ENCODE measurements at regions not wholly inside any gene's neighbourhood (a gene's known extent, or its start where the extent isn't known, plus 50 kb on each side); places are given as distances from the start of the nearest gene placed in this dataset.
A peak's percentile ranks its signal among the peaks of the same experiment; 100 is the strongest.

GRCh38 chr3:15859507-15860013 is 61.8 kb upstream of the ANKRD28 start:
- intact Hi-C loops (cut with micrococcal nuclease) = no loop called here
- TF ChIP-seq CTCF (IDR thresholded peaks at IDR 0.05) = no peak
- peak overlapping the region in 5 of 7 donors; percentile 46 to 84 (median 72) for H3K27ac Mint-ChIP-seq

GRCh38 chr3:15860014-15860934 is 62.5 kb upstream of the ANKRD28 start:
- Histone ChIP-seq H2AFZ (ENCODE audit: insufficient read depth, low read depth, low read length, poor library complexity, severe bottlenecking) (peak overlapping the region; percentile 94), H3K27me3 (ENCODE audit: control insufficient read depth in 2 of 2, insufficient read depth in 2 of 2, low read length in 2 of 2) (peaks cover 10 to 22% of the 10 kb centered on the region in 2 donors), H3K4me2 (replicated peaks; ENCODE audit: extremely low read depth, low read length, poor library complexity, severe bottlenecking) (peak overlapping the region; percentile 87), H3K9ac (ENCODE audit: insufficient read depth, low read length, poor library complexity, severe bottlenecking) (peak overlapping the region; percentile 60), H3K4me3 (replicated peaks in 1 of 3; ENCODE audit: low read depth in 2 of 3, low read length in 3 of 3) (peak overlapping the region; percentile 39 to 80 (median 48)), H3K9me3 (replicated peaks in 1 of 2; ENCODE audit: control insufficient read depth in 1 of 2, insufficient read depth in 1 of 2, low read length in 2 of 2) (no peaks in the 10 kb centered on the region), H3K36me3 (replicated peaks in 1 of 2; ENCODE audit: control insufficient read depth in 1 of 2, insufficient read depth in 2 of 2, low read length in 2 of 2) (no peaks in the 10 kb centered on the region), H3K27ac (ENCODE audit: low read depth in 1 of 2, low read length in 2 of 2) (no peak overlapping the region), H3K79me2 (ENCODE audit: insufficient read depth, low read length) (no peaks in the 10 kb centered on the region), H3K4me1 (ENCODE audit: control insufficient read depth in 1 of 2, insufficient read depth in 2 of 2, low read length in 2 of 2) (peaks cover 13 to 19% of the 10 kb centered on the region in 2 donors), H4K20me1 (ENCODE audit: insufficient read depth, low read length) (no peaks in the 10 kb centered on the region)
- no peak for TF ChIP-seq CTCF (IDR thresholded peaks at IDR 0.05)
- Mint-ChIP-seq H3K27me3 (ENCODE audit: low read depth in 3 of 3) (peaks cover 18 to 24% (median 19%) of the 10 kb centered on the region in 3 donors), H3K36me3 (no peaks in the 10 kb centered on the region), H3K27ac (peak overlapping the region in 2 of 7 donors; percentile 14 to 46), H3K9me3 (peaks cover 0 to 6% (median 1%) of the 10 kb centered on the region in 7 donors), H3K4me1 (peaks cover 16% of the 10 kb centered on the region), H3K4me3 (peak overlapping the region; percentile 83 to 91)
- intact Hi-C loops (cut with micrococcal nuclease) = no loop called here
- no peak for DNase-seq
- WGBS (ENCODE audit: insufficient coverage) = under 1% methylated on average over 38 of the region's 55 CpGs

More at GRCh38 chr3:15859507-15860013, 61.8 kb upstream of the ANKRD28 start:
- Mint-ChIP-seq H3K36me3 (no peaks in the 10 kb centered on the region), H3K9me3 (peaks cover 0 to 1% (median 0%) of the 10 kb centered on the region in 7 donors), H3K27me3 (ENCODE audit: low read depth in 3 of 3) (peaks cover 17 to 24% (median 19%) of the 10 kb centered on the region in 3 donors), H3K4me1 (peaks cover 16% of the 10 kb centered on the region), H3K4me3 (peak overlapping the region; percentile 94 to 97)
- Histone ChIP-seq H3K79me2 (ENCODE audit: insufficient read depth, low read length) (no peaks in the 10 kb centered on the region), H3K27ac (ENCODE audit: low read depth in 1 of 2, low read length in 2 of 2) (no peak overlapping the region), H3K4me1 (ENCODE audit: control insufficient read depth in 1 of 2, insufficient read depth in 2 of 2, low read length in 2 of 2) (peaks cover 13 to 19% of the 10 kb centered on the region in 2 donors), H3K4me2 (replicated peaks; ENCODE audit: extremely low read depth, low read length, poor library complexity, severe bottlenecking) (peak overlapping the region; percentile 87), H3K36me3 (replicated peaks in 1 of 2; ENCODE audit: control insufficient read depth in 1 of 2, insufficient read depth in 2 of 2, low read length in 2 of 2) (no peaks in the 10 kb centered on the region), H4K20me1 (ENCODE audit: insufficient read depth, low read length) (no peaks in the 10 kb centered on the region), H3K9me3 (replicated peaks in 1 of 2; ENCODE audit: control insufficient read depth in 1 of 2, insufficient read depth in 1 of 2, low read length in 2 of 2) (no peaks in the 10 kb centered on the region), H3K4me3 (replicated peaks in 1 of 3; ENCODE audit: low read depth in 2 of 3, low read length in 3 of 3) (peak overlapping the region; percentile 48 to 80 (median 51)), H3K9ac (ENCODE audit: insufficient read depth, low read length, poor library complexity, severe bottlenecking) (peak overlapping the region; percentile 60), H2AFZ (ENCODE audit: insufficient read depth, low read depth, low read length, poor library complexity, severe bottlenecking) (peak overlapping the region; percentile 94), H3K27me3 (ENCODE audit: control insufficient read depth in 2 of 2, insufficient read depth in 2 of 2, low read length in 2 of 2) (peaks cover 10 to 22% of the 10 kb centered on the region in 2 donors)
- peak; percentile 37 to 59 (median 57) for DNase-seq
- under 1% methylated on average over 63 of the region's 73 CpGs for WGBS (ENCODE audit: insufficient coverage)

Measured in CD14-positive monocyte (primary cell).